CD4-positive, alpha-beta T cell treated with Interleukin-2 at 100 ng/mL for 4 hours (primary cell): ENCODE measurements at regions not wholly inside any gene's neighbourhood (a gene's known extent, or its start where the extent isn't known, plus 50 kb on each side); places are given as distances from the start of the nearest gene placed in this dataset.
A peak's percentile ranks its signal among the peaks of the same experiment; 100 is the strongest.
"Not testable (repeated sequence)": the region's sequence is repeated elsewhere in the genome, so short reads cannot be mapped to it uniquely, and the experiment has no call there.

Source experiments
- DNase-seq: peaks from one replicate; pipeline ENCODE4 v3.0.0-alpha.2; 2020; ENCODE audit warnings: low spot score

DNA sequence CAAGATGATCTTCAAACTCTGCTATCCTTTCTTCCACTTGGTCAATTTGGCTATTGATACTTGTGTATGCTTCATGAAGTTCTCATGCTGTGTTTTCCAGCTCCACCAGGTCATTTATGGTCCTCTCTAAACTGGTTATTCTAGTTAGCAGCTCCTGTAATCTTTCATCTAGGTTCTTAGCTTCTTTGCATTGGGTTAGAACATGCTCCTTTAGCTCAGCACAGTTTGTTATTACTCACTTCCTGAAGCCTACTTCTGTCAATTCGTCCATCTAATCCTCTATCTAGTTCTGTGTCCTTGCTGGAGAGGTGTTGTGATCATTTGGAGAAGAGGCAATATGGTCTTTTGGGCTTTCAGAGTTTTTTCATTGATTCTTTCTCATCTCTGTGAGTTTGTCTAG, 430.2 kb upstream of the ACVR2A start:
- DNase-seq = not testable (repeated sequence)

DNA sequence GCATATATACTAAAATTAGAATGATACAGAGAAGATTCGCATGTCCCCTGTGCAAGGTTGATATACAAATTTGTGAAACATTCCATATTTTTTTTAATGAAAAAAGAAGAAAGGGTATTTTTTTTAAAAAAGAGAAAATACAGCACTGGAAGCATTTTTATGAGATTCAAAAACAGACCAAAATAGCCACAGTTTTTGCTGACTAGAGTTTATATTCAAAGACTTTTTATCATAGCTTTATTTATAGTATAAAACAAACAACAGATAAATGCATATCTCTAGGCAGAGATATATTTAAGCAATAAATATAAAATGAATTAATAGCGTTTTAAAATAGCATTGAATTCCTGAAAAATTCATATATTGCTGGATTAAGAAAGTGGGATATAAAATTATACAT, 436.5 kb upstream of the ACVR2A start:
- DNase-seq = no peak

DNA sequence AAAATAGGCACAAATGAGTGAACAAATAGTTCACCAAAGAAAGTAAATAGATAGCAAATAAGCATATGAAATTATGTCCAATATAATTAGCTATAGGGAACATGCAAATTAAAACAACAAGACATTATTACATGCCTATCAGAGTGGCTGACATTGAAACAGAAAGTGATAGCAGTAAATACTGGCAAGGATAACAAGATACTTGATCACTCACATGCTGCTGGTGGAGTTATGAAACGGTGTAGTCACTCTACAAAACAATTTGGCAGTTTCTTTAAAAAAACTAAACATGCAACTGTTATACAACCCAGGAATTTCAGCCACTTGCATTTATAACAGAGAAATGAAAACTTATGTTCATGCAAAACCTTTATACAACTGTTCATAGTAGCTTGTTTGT, 439.2 kb upstream of the ACVR2A start:
- DNase-seq = peak; percentile 2

- no peak for DNase-seq
Observed at GRCh38 chr2:147398996-147399395, 445.8 kb upstream of the ACVR2A start.

DNA sequence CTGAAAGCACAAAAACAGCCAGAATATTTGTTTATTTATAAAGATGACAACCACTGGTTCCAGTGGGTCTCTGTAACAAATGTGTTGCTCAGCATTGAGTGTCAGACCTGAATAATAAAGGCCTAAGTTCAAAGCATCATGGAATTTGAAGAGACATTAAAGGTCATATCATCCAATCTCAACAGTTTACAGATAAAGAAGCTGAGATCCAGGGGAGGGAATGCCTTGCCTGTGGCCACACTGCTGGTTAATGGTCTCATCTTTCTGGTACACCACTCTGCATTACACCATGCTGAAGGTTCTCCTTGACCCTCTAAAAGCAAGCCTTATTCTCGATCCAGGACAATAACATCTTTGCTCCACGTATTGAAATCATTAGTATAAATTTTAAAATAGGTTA, 446.5 kb upstream of the ACVR2A start:
- no peak for DNase-seq

GRCh38 chr2:147396890-147397289, 447.9 kb upstream of the ACVR2A start:
- DNase-seq = no peak

- no peak for DNase-seq
Observed at GRCh38 chr2:147394179-147394790, 450.5 kb upstream of the ACVR2A start.

DNA sequence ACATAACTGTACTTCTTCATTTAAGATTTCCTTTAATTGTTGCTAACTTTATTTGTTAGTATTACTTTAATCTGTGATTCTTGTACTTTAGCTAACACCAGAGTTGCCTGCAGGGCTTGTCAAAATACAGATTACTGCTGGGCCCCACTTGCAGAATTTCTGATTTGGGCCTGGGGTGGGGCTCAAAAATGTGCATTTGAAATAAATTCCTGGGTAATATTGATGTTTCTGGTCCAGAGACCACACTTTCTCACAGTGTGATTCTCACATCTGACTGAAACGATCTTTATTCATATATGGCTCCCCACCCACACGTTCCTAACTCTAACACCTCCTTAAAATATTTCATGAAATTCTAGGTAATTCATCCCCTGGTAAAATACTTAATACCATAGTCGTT, 452.6 kb upstream of the ACVR2A start:
- no peak for DNase-seq

DNA sequence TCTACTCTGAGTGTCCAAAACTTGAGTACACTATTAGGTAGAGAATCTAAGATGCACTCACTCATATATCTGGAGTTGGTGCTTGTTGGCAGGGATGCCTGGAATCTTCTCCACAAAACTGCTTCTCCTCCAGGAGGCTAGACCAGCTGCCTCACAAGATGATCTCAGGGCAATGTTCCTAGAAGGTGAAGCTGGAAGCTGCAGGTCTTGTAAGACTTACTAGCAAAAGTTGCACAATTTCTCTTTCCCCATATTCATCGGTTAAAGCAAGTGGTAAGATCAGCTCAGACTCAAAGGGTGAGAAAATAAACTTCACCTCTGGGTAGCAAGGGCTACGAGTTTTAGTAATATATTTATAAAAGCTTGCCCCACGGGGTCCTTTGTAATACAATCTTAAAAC, 454.4 kb upstream of the ACVR2A start:
- DNase-seq = no peak

- DNase-seq = no peak
Observed at GRCh38 chr2:147389218-147389617, 455.6 kb upstream of the ACVR2A start.

GRCh38 chr2:147388217-147388616, 456.6 kb upstream of the ACVR2A start:
- DNase-seq = no peak

- no peak for DNase-seq
Observed at GRCh38 chr2:147386284-147386683, 458.5 kb upstream of the ACVR2A start.

DNA sequence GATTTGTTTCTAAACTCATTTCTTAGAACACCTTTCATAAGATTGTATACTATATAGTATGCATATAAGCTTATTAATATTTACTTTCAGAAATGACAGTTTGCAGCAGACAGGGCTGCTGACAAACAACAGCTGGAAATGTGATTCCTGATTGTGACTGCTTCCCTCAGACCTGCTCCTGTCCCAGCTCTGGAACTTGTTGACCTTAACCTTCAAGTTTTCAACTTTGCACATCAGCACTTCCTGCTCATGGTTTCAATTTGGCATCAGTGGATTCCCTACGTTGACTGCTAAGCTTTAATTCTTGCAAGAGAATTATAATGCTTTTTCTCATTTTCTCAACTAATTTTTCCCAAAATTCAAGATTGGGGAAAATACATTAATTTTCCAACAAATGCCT, 459.2 kb upstream of the ACVR2A start:
- no peak for DNase-seq

GRCh38 chr2:147384659-147385058, 460.2 kb upstream of the ACVR2A start:
- DNase-seq = no peak

DNA sequence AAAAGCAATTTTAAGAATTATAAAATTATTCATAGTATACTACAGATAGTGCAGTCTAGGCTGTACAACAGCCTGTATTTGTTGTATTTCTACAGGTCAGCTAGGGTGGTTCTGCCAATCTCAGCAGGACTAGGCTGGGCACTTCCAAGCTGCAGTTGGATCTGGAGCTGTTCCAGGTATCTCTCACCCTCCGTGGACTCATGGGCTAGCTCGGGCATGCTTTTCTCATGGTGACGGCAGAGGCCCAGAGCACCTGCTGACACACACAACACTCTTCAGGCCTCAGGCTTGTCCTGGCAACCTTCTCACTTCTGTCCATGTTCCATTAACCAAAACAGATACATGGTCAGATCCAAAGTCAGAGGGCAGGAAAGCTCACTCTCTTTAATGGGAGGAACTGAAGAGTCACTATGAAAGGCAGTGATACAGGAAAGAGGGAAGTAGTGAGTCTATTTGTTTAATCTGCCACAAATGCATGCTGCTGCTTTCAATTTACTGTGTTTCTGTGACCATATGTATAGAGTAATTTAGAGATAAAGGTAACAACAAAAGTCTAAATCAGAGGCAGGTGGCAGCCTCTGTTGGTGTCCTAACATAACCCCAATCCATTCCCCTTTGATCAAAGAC, 462.4 kb upstream of the ACVR2A start:
- DNase-seq = no peak

DNA sequence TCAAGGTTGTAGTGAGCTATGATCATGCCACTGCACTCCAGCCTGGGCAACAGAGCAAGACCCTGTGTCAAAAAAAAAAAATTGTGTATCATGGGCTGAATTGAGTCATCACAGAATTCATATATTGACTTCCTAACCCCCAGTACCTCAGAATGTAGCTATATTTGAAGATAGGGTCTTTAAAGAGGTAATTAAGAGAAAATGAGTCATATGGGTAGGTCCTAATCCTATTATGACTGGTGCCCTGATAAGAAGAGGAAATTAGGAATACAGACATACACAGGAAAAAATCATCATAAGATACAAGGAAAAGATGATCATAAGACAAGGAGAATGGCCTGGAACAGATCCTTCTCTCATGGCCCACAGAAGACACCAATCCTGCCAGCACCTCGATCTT, 466.4 kb upstream of the ACVR2A start:
- DNase-seq = no peak

- no peak for DNase-seq
Observed at GRCh38 chr2:147375073-147375472, 469.8 kb upstream of the ACVR2A start.

DNA sequence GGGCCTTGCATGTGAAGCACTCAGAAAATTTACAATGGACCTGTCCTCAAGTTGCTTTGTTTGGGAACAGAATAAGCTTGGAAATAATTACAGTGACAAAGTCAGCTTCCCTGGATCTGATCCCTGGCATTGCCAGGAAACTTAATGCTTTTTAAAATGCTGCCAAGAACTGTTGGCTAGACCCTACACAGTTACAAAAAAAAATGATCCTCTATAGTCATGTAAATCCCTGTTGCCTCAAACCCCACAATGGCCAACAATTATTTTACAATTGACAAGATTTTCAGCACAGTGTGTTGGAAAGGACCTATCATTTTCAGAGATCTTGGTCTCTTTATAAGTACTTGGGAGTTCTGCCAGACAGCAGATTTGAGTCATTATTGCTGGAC, 470.4 kb upstream of the ACVR2A start:
- DNase-seq = no peak

GRCh38 chr2:147373800-147374422, 470.9 kb upstream of the ACVR2A start:
- DNase-seq = no peak

DNA sequence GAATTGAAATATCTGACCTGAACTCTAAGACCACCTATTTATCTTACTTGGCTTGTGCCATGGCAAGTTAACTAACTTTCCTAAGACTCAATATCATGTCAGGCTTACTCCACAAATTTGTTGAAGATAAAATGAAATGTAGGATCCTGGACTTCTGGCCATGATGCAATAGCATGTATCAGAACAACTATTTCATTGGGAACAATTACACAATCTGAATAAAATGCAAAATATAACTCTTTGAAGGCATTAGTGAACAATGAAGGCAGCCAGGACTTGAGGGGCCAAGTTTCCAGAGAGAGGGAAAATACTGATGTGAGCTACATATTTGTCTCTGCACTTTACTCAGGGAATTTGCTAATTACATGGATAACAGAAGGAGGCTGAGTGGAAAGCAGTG, 476.5 kb upstream of the ACVR2A start:
- no peak for DNase-seq

DNA sequence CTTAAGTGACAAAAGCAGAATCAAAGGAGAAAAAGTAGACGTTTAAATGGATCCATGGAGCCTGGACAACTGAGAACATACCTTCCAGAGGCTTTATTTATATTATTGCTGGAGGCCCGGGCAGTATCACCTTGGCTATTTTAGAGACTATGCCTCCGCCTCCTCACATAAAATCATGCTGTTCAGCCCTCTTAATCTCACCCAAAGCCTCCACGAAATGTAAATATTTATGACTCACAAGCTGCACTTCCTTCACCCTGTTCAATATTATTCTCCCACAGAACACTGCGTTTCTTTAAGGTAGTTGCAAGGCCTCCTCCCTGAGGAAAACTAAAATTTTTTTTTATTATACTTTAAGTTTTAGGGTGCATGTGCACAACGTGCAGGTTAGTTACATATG, 478.6 kb upstream of the ACVR2A start:
- no peak for DNase-seq

DNA sequence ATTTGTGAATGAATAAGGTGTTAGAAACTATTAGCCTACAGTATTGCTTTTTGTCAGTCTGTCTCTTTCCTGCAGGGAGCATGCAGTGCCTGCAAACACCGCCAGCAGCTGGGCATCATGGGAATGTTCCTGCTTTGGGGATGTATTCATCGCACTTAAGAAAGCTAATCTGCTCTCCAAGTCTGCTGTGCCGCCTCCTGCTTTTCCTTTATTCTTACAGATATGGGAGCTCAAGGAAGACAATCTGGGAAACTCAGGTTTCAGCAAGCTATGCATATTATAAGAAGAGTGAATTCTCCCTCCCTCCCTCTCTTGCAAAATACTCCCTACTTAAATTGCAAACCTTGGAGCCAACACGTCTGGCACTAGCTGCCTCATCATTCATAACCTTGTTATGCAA, 479.2 kb upstream of the ACVR2A start:
- DNase-seq = no peak

DNA sequence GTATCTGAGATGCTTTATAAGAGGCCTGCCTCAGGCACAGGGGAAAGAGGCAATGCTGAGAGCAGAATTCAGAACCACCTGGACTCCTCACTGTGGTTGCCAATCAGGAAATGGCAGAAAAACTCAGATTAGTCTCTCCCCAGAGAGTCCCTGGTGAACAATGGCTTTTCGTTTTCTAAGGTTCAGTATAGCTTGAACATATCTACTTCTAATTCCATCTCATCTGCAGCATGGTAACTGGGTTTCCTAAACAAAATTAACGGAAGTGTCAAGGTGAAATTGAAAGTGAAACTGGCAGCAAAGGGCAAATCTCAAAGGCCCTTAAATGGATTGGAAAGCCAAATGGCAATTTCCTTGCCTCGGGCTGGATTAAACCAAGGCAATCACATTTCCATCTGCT, 480.2 kb upstream of the ACVR2A start:
- DNase-seq = peak; percentile 19

DNA sequence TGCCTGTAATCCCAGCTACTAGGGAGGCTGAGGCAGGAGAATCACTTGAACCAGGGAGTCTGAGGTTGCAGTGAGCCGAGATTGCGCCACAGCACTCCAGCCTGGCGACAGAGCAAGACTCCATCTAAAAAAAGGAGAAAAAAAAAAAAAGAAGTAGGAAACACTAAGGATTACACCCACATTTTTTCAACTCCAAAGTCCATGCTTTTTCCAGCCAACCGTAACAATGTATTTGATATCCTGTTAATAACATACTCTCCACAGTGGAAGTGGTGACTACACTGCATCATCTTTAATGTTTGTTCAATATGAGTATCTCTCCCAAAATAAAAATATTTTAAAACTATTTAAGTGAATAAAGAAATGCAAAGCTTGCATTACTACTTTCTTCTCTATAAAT, 481.6 kb upstream of the ACVR2A start:
- DNase-seq = no peak
